GM19240 (cell line): ENCODE measurements at regions not wholly inside any gene's neighbourhood (a gene's known extent, or its start where the extent isn't known, plus 50 kb on each side); places are given as distances from the start of the nearest gene placed in this dataset.
"Not testable (repeated sequence)": the region's sequence is repeated elsewhere in the genome, so short reads cannot be mapped to it uniquely, and the experiment has no call there.

Experiments used
- DNase-seq: peaks from one replicate; pipeline ENCODE4 v3.0.0; 2011; ENCODE audit warnings: low spot score; ENCODE audit not compliant: insufficient read length

GRCh38 chr13:39931505-39931904, 276.0 kb downstream of the COG6 start:
- no peak for DNase-seq

GRCh38 chr13:39932514-39932913, 277.1 kb downstream of the COG6 start:
- DNase-seq = not testable (repeated sequence)

GRCh38 chr13:39935155-39935554, 279.7 kb downstream of the COG6 start:
- DNase-seq = no peak

GRCh38 chr13:39938596-39938995, 283.1 kb downstream of the COG6 start:
- DNase-seq = no peak

GRCh38 chr13:39941236-39941635, 285.8 kb downstream of the COG6 start:
- no peak for DNase-seq

- DNase-seq = no peak
Observed at GRCh38 chr13:39941911-39942551, 286.6 kb downstream of the COG6 start.

- DNase-seq = peak; percentile 41
Observed at GRCh38 chr13:39942552-39943273, 287.3 kb downstream of the COG6 start.

- no peak for DNase-seq
Observed at GRCh38 chr13:39943711-39944110, 288.2 kb downstream of the COG6 start.

GRCh38 chr13:39945226-39945625, 289.8 kb downstream of the COG6 start:
- no peak for DNase-seq

GRCh38 chr13:39946769-39947168, 291.3 kb downstream of the COG6 start:
- DNase-seq = no peak

- no peak for DNase-seq
Observed at GRCh38 chr13:39951301-39951700, 295.8 kb downstream of the COG6 start.

GRCh38 chr13:39952249-39953233, 297.1 kb downstream of the COG6 start:
- no peak for DNase-seq

- DNase-seq = no peak
Observed at GRCh38 chr13:39954476-39954875, 299.0 kb downstream of the COG6 start.

GRCh38 chr13:39955560-39955959, 300.1 kb downstream of the COG6 start:
- no peak for DNase-seq

- DNase-seq = no peak
Observed at GRCh38 chr13:39956036-39956435, 300.6 kb downstream of the COG6 start.

GRCh38 chr13:39957868-39958677, 302.6 kb downstream of the COG6 start:
- no peak for DNase-seq

- DNase-seq = no peak
Observed at GRCh38 chr13:39959497-39960144, 304.2 kb downstream of the COG6 start.

GRCh38 chr13:39960191-39960590, 304.7 kb downstream of the COG6 start:
- no peak for DNase-seq

- no peak for DNase-seq
Observed at GRCh38 chr13:39961036-39961435, 305.6 kb downstream of the COG6 start.

GRCh38 chr13:39963612-39964011, 308.1 kb downstream of the COG6 start:
- DNase-seq = no peak

- no peak for DNase-seq
Observed at GRCh38 chr13:39965309-39965708, 309.8 kb downstream of the COG6 start.
